HUES48 (cell line): ENCODE measurements at regions not wholly inside any gene's neighbourhood (a gene's known extent, or its start where the extent isn't known, plus 50 kb on each side); places are given as distances from the start of the nearest gene placed in this dataset.
A peak's percentile ranks its signal among the peaks of the same experiment; 100 is the strongest.

Source experiments
- H3K27ac ChIP-seq: one replicate; pipeline ENCODE4 v1.7.0; 2013; ENCODE audit warnings: low read depth, low read length, inconsistent platforms
- H3K27me3 ChIP-seq: 2 replicates; pipeline ENCODE4 v1.6.1; 2013; ENCODE audit warnings: mild to moderate bottlenecking, low read length; ENCODE audit not compliant: control insufficient read depth, insufficient read depth
- H3K36me3 ChIP-seq: 2 replicates; pipeline ENCODE4 v1.6.1; 2013; ENCODE audit warnings: low read length; ENCODE audit not compliant: control insufficient read depth, insufficient read depth
- H3K4me1 ChIP-seq: 2 replicates; pipeline ENCODE4 v1.6.1; 2013; ENCODE audit warnings: mild to moderate bottlenecking, low read length; ENCODE audit not compliant: control insufficient read depth, insufficient read depth
- H3K4me3 ChIP-seq: 2 replicates; pipeline ENCODE4 v1.5.1; 2013; ENCODE audit warnings: mild to moderate bottlenecking, low read depth, low read length
- H3K9ac ChIP-seq: 2 replicates; pipeline ENCODE4 v1.6.1; 2013; ENCODE audit warnings: mild to moderate bottlenecking, low read depth, low read length, moderate library complexity
- H3K9me3 ChIP-seq: 2 replicates; pipeline ENCODE4 v1.6.1; 2013; ENCODE audit warnings: low read length; ENCODE audit not compliant: control insufficient read depth, insufficient read depth

GRCh38 chr1:116851846-116852245 lies 57.9 kb upstream of the PTGFRN start:
- no peaks in the 10 kb centered on the region for H3K36me3 ChIP-seq
- H3K9me3 ChIP-seq: no peaks in the 10 kb centered on the region
- H3K4me3 ChIP-seq: no peak overlapping the region
- peaks cover 44% of the 10 kb centered on the region for H3K4me1 ChIP-seq
- no peak overlapping the region for H3K9ac ChIP-seq
- H3K27ac ChIP-seq: no peak overlapping the region
- no peaks in the 10 kb centered on the region for H3K27me3 ChIP-seq

- peaks cover 44% of the 10 kb centered on the region for H3K4me1 ChIP-seq
- no peak overlapping the region for H3K9ac ChIP-seq
- no peaks in the 10 kb centered on the region for H3K36me3 ChIP-seq
- H3K27me3 ChIP-seq: no peaks in the 10 kb centered on the region
- no peak overlapping the region for H3K4me3 ChIP-seq
- H3K27ac ChIP-seq: peak overlapping the region; percentile 91
- H3K9me3 ChIP-seq: no peaks in the 10 kb centered on the region
Observed at GRCh38 chr1:116852367-116852766, 57.3 kb upstream of the PTGFRN start.

- Histone ChIP-seq H3K4me3 (no peak overlapping the region; the same call in 1 of the 2 replicates), H3K9me3 (no peaks in the 10 kb centered on the region), H3K36me3 (no peaks in the 10 kb centered on the region), H3K27me3 (no peaks in the 10 kb centered on the region), H3K9ac (peak overlapping the region; percentile 21; the same call in 1 of the 2 replicates), H3K27ac (peak overlapping the region; percentile 91), H3K4me1 (peaks cover 44% of the 10 kb centered on the region)
Observed at GRCh38 chr1:116852910-116853309, 56.8 kb upstream of the PTGFRN start.

GRCh38 chr1:116853680-116854402 lies 55.9 kb upstream of the PTGFRN start:
- H3K9me3 ChIP-seq: no peaks in the 10 kb centered on the region
- no peaks in the 10 kb centered on the region for H3K36me3 ChIP-seq
- H3K9ac ChIP-seq: peak overlapping the region; percentile 36; the same call in 1 of the 2 replicates
- peaks cover 44% of the 10 kb centered on the region for H3K4me1 ChIP-seq
- peak overlapping the region; percentile 39 for H3K4me3 ChIP-seq
- H3K27me3 ChIP-seq: no peaks in the 10 kb centered on the region
- H3K27ac ChIP-seq: peak overlapping the region; percentile 91

GRCh38 chr1:116854403-116854690 lies 55.4 kb upstream of the PTGFRN start:
- H3K9me3 ChIP-seq: no peaks in the 10 kb centered on the region
- peak overlapping the region; percentile 39 for H3K4me3 ChIP-seq
- H3K9ac ChIP-seq: peak overlapping the region; percentile 36; the same call in 1 of the 2 replicates
- H3K36me3 ChIP-seq: no peaks in the 10 kb centered on the region
- H3K27ac ChIP-seq: peak overlapping the region; percentile 91
- H3K27me3 ChIP-seq: no peaks in the 10 kb centered on the region
- H3K4me1 ChIP-seq: peaks cover 44% of the 10 kb centered on the region

GRCh38 chr1:116854716-116855115 lies 55.0 kb upstream of the PTGFRN start:
- H3K9ac ChIP-seq: no peak overlapping the region
- no peaks in the 10 kb centered on the region for H3K36me3 ChIP-seq
- peaks cover 45% of the 10 kb centered on the region for H3K4me1 ChIP-seq
- no peaks in the 10 kb centered on the region for H3K9me3 ChIP-seq
- H3K27me3 ChIP-seq: no peaks in the 10 kb centered on the region
- peak overlapping the region; percentile 91 for H3K27ac ChIP-seq
- H3K4me3 ChIP-seq: no peak overlapping the region

- Histone ChIP-seq H3K4me3 (no peak overlapping the region), H3K4me1 (peaks cover 49% of the 10 kb centered on the region), H3K9me3 (no peaks in the 10 kb centered on the region), H3K27me3 (no peaks in the 10 kb centered on the region), H3K27ac (peak overlapping the region; percentile 91), H3K36me3 (no peaks in the 10 kb centered on the region), H3K9ac (no peak overlapping the region)
Observed at GRCh38 chr1:116855191-116855619, 54.5 kb upstream of the PTGFRN start.

- no peak overlapping the region for H3K4me3 ChIP-seq
- no peaks in the 10 kb centered on the region for H3K36me3 ChIP-seq
- no peak overlapping the region for H3K9ac ChIP-seq
- H3K27ac ChIP-seq: peak overlapping the region; percentile 91
- no peaks in the 10 kb centered on the region for H3K9me3 ChIP-seq
- H3K27me3 ChIP-seq: no peaks in the 10 kb centered on the region
- H3K4me1 ChIP-seq: peaks cover 54% of the 10 kb centered on the region
Observed at GRCh38 chr1:116855773-116856201, 53.9 kb upstream of the PTGFRN start.

- H3K9ac ChIP-seq: no peak overlapping the region
- peak overlapping the region; percentile 34 for H3K27ac ChIP-seq
Observed at GRCh38 chr1:116856312-116856711, 53.4 kb upstream of the PTGFRN start.

GRCh38 chr1:116857092-116857491 lies 52.6 kb upstream of the PTGFRN start:
- Histone ChIP-seq H3K27me3 (no peaks in the 10 kb centered on the region), H3K9ac (no peak overlapping the region), H3K36me3 (no peaks in the 10 kb centered on the region), H3K4me1 (peaks cover 56% of the 10 kb centered on the region), H3K9me3 (no peaks in the 10 kb centered on the region), H3K27ac (no peak overlapping the region), H3K4me3 (no peak overlapping the region)

More at GRCh38 chr1:116856312-116856711, 53.4 kb upstream of the PTGFRN start:
- H3K4me3 ChIP-seq: no peak overlapping the region
- H3K9me3 ChIP-seq: no peaks in the 10 kb centered on the region
- H3K4me1 ChIP-seq: peaks cover 60% of the 10 kb centered on the region
- H3K36me3 ChIP-seq: no peaks in the 10 kb centered on the region
- H3K27me3 ChIP-seq: no peaks in the 10 kb centered on the region
